HCT116 (cell line): ENCODE measurements at regions not wholly inside any gene's neighbourhood (a gene's known extent, or its start where the extent isn't known, plus 50 kb on each side); places are given as distances from the start of the nearest gene placed in this dataset.
A peak's percentile ranks its signal among the peaks of the same experiment; 100 is the strongest.

Experiments used
- ATAC-seq: fragments of 200-7000 bp; cut with Tn5 transposase; 2 replicates; pipeline ENCODE4 v1.9.1; 2020; ENCODE audit warnings: mild to moderate bottlenecking, moderate library complexity
- BruUV-seq: library from RNA; stranded (reverse); fragments of 400-500 nt; replicated peaks from 2 replicates; lab custom pipeline; 2021; lab: Mats Ljungman, UMichigan
- CTCF ChIA-PET: fragments of 300-600 bp; sonication (Branson Sonifier 250); formaldehyde crosslinking; loops from one replicate; lab custom pipeline; 2021; ENCODE audit warnings: antibody characterized with exemption; lab: Charles Lee
- POLR2A ChIA-PET: fragments of 300-600, 350-600 bp; sonication (Branson Sonifier 250); formaldehyde crosslinking; loops from one replicate; lab custom pipeline; 2021; ENCODE audit warnings: antibody characterized with exemption; lab: Charles Lee
- RAD21 ChIA-PET, 2 experiments: fragments of 300-600 bp; sonication (Branson Sonifier 250); formaldehyde crosslinking; loops; one replicate each; lab custom pipeline; 2023; ENCODE audit warnings: low total read pairs in 2 of 2; ENCODE audit not compliant: uncharacterized antibody in 2 of 2, unreplicated experiment in 2 of 2, low non-redundant PET in 1 of 2; lab: Charles Lee
- DNase-seq: peaks from one replicate; pipeline ENCODE4 v3.0.0-alpha.2; 2010; ENCODE audit warnings: low read depth, low spot score
- H2AFZ ChIP-seq: fragments of 200-600 bp; shearing (Covaris generic), sonication (generic); 2 replicates; pipeline ENCODE4 v1.6.1; 2017; ENCODE audit warnings: low read depth, mixed run types, mixed read lengths, antibody characterized with exemption, low read length; ENCODE audit not compliant: poor library complexity, severe bottlenecking
- H3K27ac ChIP-seq: 2 replicates; pipeline ENCODE4 v1.5.1; 2012; ENCODE audit warnings: low read depth, low read length
- H3K27me3 ChIP-seq: fragments of 200-600 bp; sonication (generic); 2 replicates; pipeline ENCODE4 v1.6.1; 2016; ENCODE audit warnings: mixed run types, low read length, mixed read lengths; ENCODE audit not compliant: insufficient read depth
- H3K36me3 ChIP-seq, 2 experiments: fragments of 200-500 bp in 1 of 2; fragments of 200-600 bp in 1 of 2; sonication (Bioruptor generic) in 1 of 2; sonication (generic) in 1 of 2; 2 replicates each; pipeline versions ENCODE4 v1.5.1 to v1.6.1; 2014 to 2016; ENCODE audit warnings: low read length in 2 of 2, inconsistent platforms in 1 of 2, mixed read lengths in 1 of 2, mixed run types in 1 of 2; ENCODE audit not compliant: insufficient read depth in 2 of 2, control insufficient read depth in 1 of 2
- H3K4me1 ChIP-seq, 2 experiments: fragments of 200-600 bp in 1 of 2; sonication (generic) in 1 of 2; 2 replicates each; pipeline versions ENCODE4 v1.5.1 to v1.6.1; 2012 to 2017; ENCODE audit warnings: low read length in 2 of 2, inconsistent platforms in 1 of 2, mild to moderate bottlenecking in 1 of 2, mixed read lengths in 1 of 2, mixed run types in 1 of 2, moderate library complexity in 1 of 2; ENCODE audit not compliant: insufficient read depth in 2 of 2, control insufficient read depth in 1 of 2
- H3K4me2 ChIP-seq: fragments of 200-600 bp; sonication (generic); 2 replicates; pipeline ENCODE4 v1.6.1; 2017; ENCODE audit warnings: mixed run types, low read length, mixed read lengths
- H3K4me3 ChIP-seq, 2 experiments: fragments of 200-600 bp in 1 of 2; sonication (generic) in 1 of 2; replicated peaks in 1 of 2; 2 replicates each; pipeline ENCODE4 v1.5.1; 2011 to 2016; ENCODE audit warnings: low read length in 2 of 2, control low read depth in 1 of 2, low read depth in 1 of 2, mild to moderate bottlenecking in 1 of 2, mixed read lengths in 1 of 2, mixed run types in 1 of 2
- H3K79me2 ChIP-seq: fragments of 200-600 bp; sonication (generic); 2 replicates; pipeline ENCODE4 v1.6.1; 2017; ENCODE audit warnings: mild to moderate bottlenecking, mixed run types, low read length, moderate library complexity, mixed read lengths; ENCODE audit not compliant: insufficient read depth
- H3K9ac ChIP-seq: fragments of 200-600 bp; sonication (generic); 2 replicates; pipeline ENCODE4 v1.6.1; 2016; ENCODE audit warnings: low read length, mixed read lengths
- H3K9me2 ChIP-seq: fragments of 200-600 bp; sonication (generic), shearing (Covaris generic); 2 replicates; pipeline ENCODE4 v1.6.1; 2017; ENCODE audit warnings: mixed run types, mild to moderate bottlenecking, moderate library complexity; ENCODE audit not compliant: insufficient read depth
- H3K9me3 ChIP-seq, 2 experiments: fragments of 200-500 bp in 1 of 2; fragments of 200-600 bp in 1 of 2; sonication (Bioruptor generic) in 1 of 2; sonication (generic) in 1 of 2; 2 replicates each; pipeline ENCODE4 v1.6.1; 2014 to 2017; ENCODE audit warnings: low read length in 2 of 2, mixed read lengths in 2 of 2, inconsistent platforms in 1 of 2, low read depth in 1 of 2, mild to moderate bottlenecking in 1 of 2, mixed run types in 1 of 2, moderate library complexity in 1 of 2; ENCODE audit not compliant: control insufficient read depth in 1 of 2, insufficient read depth in 1 of 2
- H4K20me1 ChIP-seq: fragments of 200-600 bp; sonication (generic), shearing (Covaris generic); 2 replicates; pipeline ENCODE4 v1.6.1; 2017; ENCODE audit warnings: mixed run types, mild to moderate bottlenecking, moderate library complexity; ENCODE audit not compliant: insufficient read depth
- CBX3 ChIP-seq: IDR thresholded peaks from 2 replicates; pipeline ENCODE4 v1.6.1; 2012; ENCODE audit warnings: low read depth
- CEBPB ChIP-seq: IDR thresholded peaks from 2 replicates; pipeline ENCODE4 v1.6.1; 2012; ENCODE audit warnings: low read depth
- EGR1 ChIP-seq: IDR thresholded peaks from 2 replicates; pipeline ENCODE4 v1.6.1; 2012; ENCODE audit warnings: low read depth
- ELF1 ChIP-seq: IDR thresholded peaks from 2 replicates; pipeline ENCODE4 v1.6.1; 2012; ENCODE audit warnings: low read depth, borderline replicate concordance
- EZH2phosphoT487 ChIP-seq: fragments of 200-600 bp; IDR thresholded peaks from 2 replicates; pipeline ENCODE4 v1.6.1; 2018; ENCODE audit warnings: antibody characterized with exemption, borderline replicate concordance
- FOSL1 ChIP-seq: IDR thresholded peaks from 2 replicates; pipeline ENCODE4 v1.6.1; 2012; ENCODE audit warnings: low read depth
- JUND ChIP-seq: IDR thresholded peaks from 2 replicates; pipeline ENCODE4 v1.6.1; 2012
- MAX ChIP-seq: IDR thresholded peaks from 2 replicates; pipeline ENCODE4 v1.6.1; 2012
- POLR2AphosphoS5 ChIP-seq: IDR thresholded peaks from 2 replicates; pipeline ENCODE4 v1.6.1; 2011; ENCODE audit warnings: mild to moderate bottlenecking, low read depth, low read length, moderate library complexity
- RAD21 ChIP-seq: IDR thresholded peaks from 2 replicates; pipeline ENCODE4 v1.6.1; 2012; ENCODE audit warnings: low read depth, mild to moderate bottlenecking
- REST ChIP-seq: IDR thresholded peaks from 2 replicates; pipeline ENCODE4 v1.6.1; 2012; ENCODE audit warnings: low read depth
- SIN3A ChIP-seq: IDR thresholded peaks from 2 replicates; pipeline ENCODE4 v1.6.1; 2012; ENCODE audit warnings: low read depth
- SP1 ChIP-seq: IDR thresholded peaks from 2 replicates; pipeline ENCODE4 v1.6.1; 2012; ENCODE audit warnings: low read depth
- SRF ChIP-seq: IDR thresholded peaks from 2 replicates; pipeline ENCODE4 v1.6.1; 2012; ENCODE audit warnings: low read depth
- YY1 ChIP-seq: IDR thresholded peaks from 2 replicates; pipeline ENCODE4 v1.6.1; 2011; ENCODE audit warnings: low read length, low read depth, moderate library complexity, mild to moderate bottlenecking; ENCODE audit not compliant: insufficient replicate concordance; ENCODE audit errors: extremely low read depth
- ZBTB33 ChIP-seq: IDR thresholded peaks from 2 replicates; pipeline ENCODE4 v1.6.1; 2011; ENCODE audit warnings: mild to moderate bottlenecking, low read length, moderate library complexity; ENCODE audit not compliant: insufficient replicate concordance; ENCODE audit errors: extremely low read depth
- ZFX ChIP-seq: fragments of 450-650 bp; IDR thresholded peaks from 2 replicates; pipeline ENCODE4 v1.6.1; 2017
- ZNF274 ChIP-seq: fragments of 200-500 bp; sonication (Bioruptor generic); IDR thresholded peaks from 2 replicates; pipeline ENCODE4 v1.6.1; 2014; ENCODE audit warnings: mild to moderate bottlenecking, low read depth, low read length, inconsistent platforms
- intact Hi-C: fragments of 100-400 bp; cut with micrococcal nuclease; formaldehyde crosslinking; loops from 2 replicates; pipeline ENCODE4 v1.10.0; 2022

- H3K4me2 ChIP-seq, result peak overlapping the region; percentile 15; the same call in 1 of the 2 replicates
- peaks cover 17 to 61% of the 10 kb centered on the region in 2 experiments for H3K36me3 ChIP-seq
- H3K27me3 ChIP-seq, result no peaks in the 10 kb centered on the region
- BruUV-seq, result no TSS peak
- CTCF ChIA-PET, result no interaction called here
- peaks cover 0 to 31% of the 10 kb centered on the region in 2 experiments; a peak in 2 of 4 replicates for H3K4me1 ChIP-seq
- peaks cover 16% of the 10 kb centered on the region for H3K79me2 ChIP-seq
- peak; percentile 60; the same call in 1 of the 2 replicates for TF ChIP-seq CBX3
- no peak for TF ChIP-seq SRF
- no peak for TF ChIP-seq REST
- peak; percentile 8; the same call in 1 of the 2 replicates for TF ChIP-seq POLR2AphosphoS5
- no peak for TF ChIP-seq RAD21
- TF ChIP-seq ELF1, result no peak; the same call in 1 of the 2 replicates
- no peak for TF ChIP-seq ZFX
- peak; percentile 42; the same call in 1 of the 2 replicates for TF ChIP-seq CEBPB
- peak; percentile 65 for TF ChIP-seq JUND
- TF ChIP-seq SP1, result peak; percentile 61; the same call in 1 of the 2 replicates
- no peak for TF ChIP-seq EGR1
- TF ChIP-seq ZBTB33, result no peak
- no peak for TF ChIP-seq EZH2phosphoT487
- TF ChIP-seq YY1, result no peak
- peak; percentile 84 for TF ChIP-seq FOSL1
- peak; percentile 65; the same call in 1 of the 2 replicates for TF ChIP-seq SIN3A
- TF ChIP-seq ZNF274, result no peak
- TF ChIP-seq MAX, result peak; percentile 32; the same call in 1 of the 2 replicates
- TF ChIP-seq, all 23 proteins: peak for 8
- Histone ChIP-seq H2AFZ (no peak overlapping the region), H3K27ac (no peak overlapping the region), H3K4me3 (no peak overlapping the region), H4K20me1 (no peaks in the 10 kb centered on the region), H3K9me2 (no peaks in the 10 kb centered on the region), H3K9ac (no peak overlapping the region), H3K9me3 (peaks cover 0 to 6% of the 10 kb centered on the region in 2 experiments; a peak in 1 of 4 replicates)
- RAD21 ChIA-PET, result no interaction called here
- POLR2A ChIA-PET, result no interaction called here
- peak; percentile 44; the same call in 1 of the 2 replicates for ATAC-seq
- peak; percentile 57 for DNase-seq
- intact Hi-C loops, result no loop called here
Measured at GRCh38 chr3:5690904-5691532, 503.5 kb downstream of the EDEM1 start.
